ENCODE measurements at regions not wholly inside any gene's neighbourhood (a gene's known extent, or its start where the extent isn't known, plus 50 kb on each side); places are given as distances from the start of the nearest gene placed in this dataset.
"Not testable (repeated sequence)": the region's sequence is repeated elsewhere in the genome, so short reads cannot be mapped to it uniquely, and the experiment has no call there.

GRCh38 chr14:37890095-37890494 is 294.7 kb downstream of the TTC6 start:
- DNase-seq: no peak
- no peak for ATAC-seq
- H3K9me3 ChIP-seq: no peaks in the 10 kb centered on the region
- intact Hi-C loops (cut with DNase I; ENCODE audit: low total_unique reads) (no loop called here), in situ Hi-C loops (cut with MboI; ENCODE audit: low sequenced_read_pairs in 4 of 4) (loop anchor here in 3 of 4 donors (10.0 to 25.0 kb wide), 3 partner anchors 628 to 975 kb away; no protein-coding TSS in a partner anchor)
- no peak overlapping the region for H3K27ac ChIP-seq
- H3K36me3 ChIP-seq: no peaks in the 10 kb centered on the region
- H3K4me3 ChIP-seq: no peak overlapping the region
- H3K27me3 ChIP-seq: no peaks in the 10 kb centered on the region
- H3K4me1 ChIP-seq: no peaks in the 10 kb centered on the region
- TF ChIP-seq, protein P1, sequence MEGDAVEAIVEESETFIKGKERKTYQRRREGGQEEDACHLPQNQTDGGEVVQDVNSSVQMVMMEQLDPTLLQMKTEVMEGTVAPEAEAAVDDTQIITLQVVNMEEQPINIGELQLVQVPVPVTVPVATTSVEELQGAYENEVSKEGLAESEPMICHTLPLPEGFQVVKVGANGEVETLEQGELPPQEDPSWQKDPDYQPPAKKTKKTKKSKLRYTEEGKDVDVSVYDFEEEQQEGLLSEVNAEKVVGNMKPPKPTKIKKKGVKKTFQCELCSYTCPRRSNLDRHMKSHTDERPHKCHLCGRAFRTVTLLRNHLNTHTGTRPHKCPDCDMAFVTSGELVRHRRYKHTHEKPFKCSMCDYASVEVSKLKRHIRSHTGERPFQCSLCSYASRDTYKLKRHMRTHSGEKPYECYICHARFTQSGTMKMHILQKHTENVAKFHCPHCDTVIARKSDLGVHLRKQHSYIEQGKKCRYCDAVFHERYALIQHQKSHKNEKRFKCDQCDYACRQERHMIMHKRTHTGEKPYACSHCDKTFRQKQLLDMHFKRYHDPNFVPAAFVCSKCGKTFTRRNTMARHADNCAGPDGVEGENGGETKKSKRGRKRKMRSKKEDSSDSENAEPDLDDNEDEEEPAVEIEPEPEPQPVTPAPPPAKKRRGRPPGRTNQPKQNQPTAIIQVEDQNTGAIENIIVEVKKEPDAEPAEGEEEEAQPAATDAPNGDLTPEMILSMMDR (IDR thresholded peaks at IDR 0.05 in 4 of 5, conservative IDR thresholded peaks at IDR 0.05 in 1 of 5): no peak
- TF ChIP-seq POLR2A (IDR thresholded peaks at IDR 0.05): no peak

- H3K27ac ChIP-seq; H3K4me3 ChIP-seq; H3K36me3 ChIP-seq; ATAC-seq; H3K4me1 ChIP-seq; H3K27me3 ChIP-seq; intact Hi-C loops (cut with DNase I; ENCODE audit: low total_unique reads); DNase-seq; H3K9me3 ChIP-seq: not testable (repeated sequence)
- in situ Hi-C loops (cut with MboI; ENCODE audit: low sequenced_read_pairs in 4 of 4): loop anchor here in 3 of 4 donors (10.0 to 25.0 kb wide), 3 partner anchors 629 to 973 kb away; no protein-coding TSS in a partner anchor
Observed at GRCh38 chr14:37891500-37891899, 296.1 kb downstream of the TTC6 start.

GRCh38 chr14:37894463-37894862 is 299.0 kb downstream of the TTC6 start:
- H3K27me3 ChIP-seq: no peaks in the 10 kb centered on the region
- no peak overlapping the region for H3K4me3 ChIP-seq
- intact Hi-C loops (cut with DNase I; ENCODE audit: low total_unique reads): no loop called here
- TF ChIP-seq, protein P1 (IDR thresholded peaks at IDR 0.05 in 4 of 5, conservative IDR thresholded peaks at IDR 0.05 in 1 of 5): no peak
- no peak for TF ChIP-seq POLR2A (IDR thresholded peaks at IDR 0.05)
- H3K9me3 ChIP-seq: no peaks in the 10 kb centered on the region
- no peaks in the 10 kb centered on the region for H3K36me3 ChIP-seq
- ATAC-seq (no peak), DNase-seq (no peak)
- no peak overlapping the region for H3K27ac ChIP-seq
- in situ Hi-C loops (cut with MboI; ENCODE audit: low sequenced_read_pairs in 4 of 4): loop anchor here in 3 of 4 donors (10.0 to 25.0 kb wide), 3 partner anchors 632 to 970 kb away; no protein-coding TSS in a partner anchor
- no peaks in the 10 kb centered on the region for H3K4me1 ChIP-seq

DNA sequence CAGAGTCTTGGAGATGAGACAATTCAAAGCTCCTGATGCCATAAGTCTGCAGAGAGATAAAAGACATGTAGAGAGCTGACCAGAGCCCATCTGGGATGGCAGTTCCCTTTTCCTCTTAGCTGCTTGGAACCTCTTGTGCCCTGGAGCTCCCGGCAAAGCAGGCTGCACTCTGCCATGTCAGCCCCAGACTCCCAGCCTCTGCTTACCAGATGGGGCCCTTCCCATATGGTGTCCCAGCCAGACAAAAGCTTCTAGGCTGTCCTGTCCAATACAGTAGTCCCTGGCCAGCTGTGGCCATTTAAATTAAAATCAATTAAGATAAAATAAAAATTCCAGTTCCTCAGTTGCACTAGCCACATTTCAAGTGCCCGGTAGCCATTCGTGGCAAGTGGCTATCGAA is 303.9 kb downstream of the TTC6 start:
- ATAC-seq (no peak), DNase-seq (no peak)
- Histone ChIP-seq H3K27me3 (peaks cover 0 to 3% (median 0%) of the 10 kb centered on the region in 3 donors), H3K4me3 (no peak overlapping the region), H3K4me1 (no peaks in the 10 kb centered on the region), H3K27ac (no peak overlapping the region), H3K9me3 (no peaks in the 10 kb centered on the region), H3K36me3 (no peaks in the 10 kb centered on the region)
- in situ Hi-C loops (cut with MboI; ENCODE audit: low sequenced_read_pairs in 4 of 4) (loop anchor here in 3 of 4 donors (10.0 to 25.0 kb wide), 3 partner anchors 637 to 965 kb away; no protein-coding TSS in a partner anchor), intact Hi-C loops (cut with DNase I; ENCODE audit: low total_unique reads) (no loop called here)
- no peak for TF ChIP-seq POLR2A (IDR thresholded peaks at IDR 0.05)
- TF ChIP-seq, protein P1 (IDR thresholded peaks at IDR 0.05 in 4 of 5, conservative IDR thresholded peaks at IDR 0.05 in 1 of 5): no peak

- ATAC-seq (no peak), DNase-seq (no peak)
- TF ChIP-seq, protein P1 (IDR thresholded peaks at IDR 0.05 in 4 of 5, conservative IDR thresholded peaks at IDR 0.05 in 1 of 5): no peak
- TF ChIP-seq POLR2A (IDR thresholded peaks at IDR 0.05): no peak
- H3K9me3 ChIP-seq: no peaks in the 10 kb centered on the region
- no peak overlapping the region for H3K4me3 ChIP-seq
- H3K4me1 ChIP-seq: no peaks in the 10 kb centered on the region
- H3K27me3 ChIP-seq: peaks cover 0 to 3% (median 0%) of the 10 kb centered on the region in 3 donors
- no peaks in the 10 kb centered on the region for H3K36me3 ChIP-seq
- H3K27ac ChIP-seq: no peak overlapping the region
- in situ Hi-C loops (cut with MboI; ENCODE audit: low sequenced_read_pairs in 4 of 4): loop anchor here in 3 of 4 donors (10.0 to 25.0 kb wide), 2 partner anchors 962 to 964 kb away; no protein-coding TSS in a partner anchor
- intact Hi-C loops (cut with DNase I; ENCODE audit: low total_unique reads): no loop called here
Observed at GRCh38 chr14:37900561-37900960, 305.1 kb downstream of the TTC6 start.
